ENCODE measurements at regions not wholly inside any gene's neighbourhood (a gene's known extent, or its start where the extent isn't known, plus 50 kb on each side); places are given as distances from the start of the nearest gene placed in this dataset.

GRCh38 chr9:38339087-38339486 is 53.4 kb upstream of the ALDH1B1 start:
- Histone ChIP-seq H3K9me3 (ENCODE audit: low read length) (no peaks in the 10 kb centered on the region), H3F3A (ENCODE audit: insufficient read depth, low read length) (no peaks in the 10 kb centered on the region), H3K4me3 (ENCODE audit: low read depth, low read length, poor library complexity, severe bottlenecking) (no peak overlapping the region), H3K79me2 (ENCODE audit: insufficient read depth, low read length) (no peaks in the 10 kb centered on the region), H3K9me2 (ENCODE audit: low read depth, low read length) (no peaks in the 10 kb centered on the region), H3K4me1 (ENCODE audit: insufficient read depth, low read length, severe bottlenecking) (no peaks in the 10 kb centered on the region), H3K4me2 (ENCODE audit: low read length) (no peak overlapping the region), H3K9ac (ENCODE audit: low read length) (no peak overlapping the region), H2AFZ (ENCODE audit: low read length) (no peak overlapping the region), H3K27me3 (ENCODE audit: insufficient read depth, low read length) (no peaks in the 10 kb centered on the region), H4K20me1 (ENCODE audit: insufficient read depth, low read length) (no peaks in the 10 kb centered on the region), H3K36me3 (ENCODE audit: insufficient read depth, low read length) (no peaks in the 10 kb centered on the region), H3K27ac (ENCODE audit: low read depth, low read length, poor library complexity, severe bottlenecking) (no peak overlapping the region)
- TF ChIP-seq EZH2 (IDR thresholded peaks at IDR 0.05; ENCODE audit: borderline replicate concordance, low read length) = no peak
- TF ChIP-seq CTCF (IDR thresholded peaks at IDR 0.05; ENCODE audit: low read length) = no peak

- H3K9me2 ChIP-seq (ENCODE audit: low read depth, low read length) = no peaks in the 10 kb centered on the region
- no peaks in the 10 kb centered on the region for H3K4me1 ChIP-seq (ENCODE audit: insufficient read depth, low read length, severe bottlenecking)
- H3K4me3 ChIP-seq (ENCODE audit: low read depth, low read length, poor library complexity, severe bottlenecking) = no peak overlapping the region
- H3K4me2 ChIP-seq (ENCODE audit: low read length) = no peak overlapping the region
- H3K27ac ChIP-seq (ENCODE audit: low read depth, low read length, poor library complexity, severe bottlenecking) = no peak overlapping the region
- no peaks in the 10 kb centered on the region for H3K79me2 ChIP-seq (ENCODE audit: insufficient read depth, low read length)
- no peaks in the 10 kb centered on the region for H3K27me3 ChIP-seq (ENCODE audit: insufficient read depth, low read length)
- no peak for TF ChIP-seq EZH2 (IDR thresholded peaks at IDR 0.05; ENCODE audit: borderline replicate concordance, low read length)
- TF ChIP-seq CTCF (IDR thresholded peaks at IDR 0.05; ENCODE audit: low read length) = no peak
- no peak overlapping the region for H3K9ac ChIP-seq (ENCODE audit: low read length)
- no peaks in the 10 kb centered on the region for H4K20me1 ChIP-seq (ENCODE audit: insufficient read depth, low read length)
- H3K9me3 ChIP-seq (ENCODE audit: low read length) = no peaks in the 10 kb centered on the region
- H2AFZ ChIP-seq (ENCODE audit: low read length) = no peak overlapping the region
- H3K36me3 ChIP-seq (ENCODE audit: insufficient read depth, low read length) = no peaks in the 10 kb centered on the region
- H3F3A ChIP-seq (ENCODE audit: insufficient read depth, low read length) = no peaks in the 10 kb centered on the region
These were observed 54.0 kb upstream of the ALDH1B1 start for GRCh38 chr9:38338342-38339018.

- Histone ChIP-seq H3K4me3 (ENCODE audit: low read depth, low read length, poor library complexity, severe bottlenecking) (no peak overlapping the region), H3K27me3 (ENCODE audit: insufficient read depth, low read length) (no peaks in the 10 kb centered on the region), H3K9ac (ENCODE audit: low read length) (no peak overlapping the region), H2AFZ (ENCODE audit: low read length) (no peak overlapping the region), H3K27ac (ENCODE audit: low read depth, low read length, poor library complexity, severe bottlenecking) (no peak overlapping the region), H3K79me2 (ENCODE audit: insufficient read depth, low read length) (no peaks in the 10 kb centered on the region), H3K4me2 (ENCODE audit: low read length) (no peak overlapping the region), H3K9me2 (ENCODE audit: low read depth, low read length) (no peaks in the 10 kb centered on the region), H3K36me3 (ENCODE audit: insufficient read depth, low read length) (no peaks in the 10 kb centered on the region), H4K20me1 (ENCODE audit: insufficient read depth, low read length) (no peaks in the 10 kb centered on the region), H3K4me1 (ENCODE audit: insufficient read depth, low read length, severe bottlenecking) (no peaks in the 10 kb centered on the region), H3F3A (ENCODE audit: insufficient read depth, low read length) (no peaks in the 10 kb centered on the region), H3K9me3 (ENCODE audit: low read length) (no peaks in the 10 kb centered on the region)
- no peak for TF ChIP-seq EZH2 (IDR thresholded peaks at IDR 0.05; ENCODE audit: borderline replicate concordance, low read length)
- TF ChIP-seq CTCF (IDR thresholded peaks at IDR 0.05; ENCODE audit: low read length) = no peak
These were observed 54.7 kb upstream of the ALDH1B1 start for GRCh38 chr9:38337706-38338264.

All from OCI-LY1 (cell line).